ENCODE measurements at regions not wholly inside any gene's neighbourhood (a gene's known extent, or its start where the extent isn't known, plus 50 kb on each side); places are given as distances from the start of the nearest gene placed in this dataset.

GRCh38 chr20:12354725-12355124 is 437.0 kb downstream of the BTBD3 start:
- TF ChIP-seq CTCF (IDR thresholded peaks at IDR 0.05; ENCODE audit: borderline replicate concordance, insufficient read depth, low read depth, low read length) = no peak
- H3K4me3 ChIP-seq (ENCODE audit: low read depth, low read length) = no peak overlapping the region

- TF ChIP-seq CTCF (IDR thresholded peaks at IDR 0.05; ENCODE audit: borderline replicate concordance, insufficient read depth, low read depth, low read length) = no peak
These were observed 437.5 kb downstream of the BTBD3 start for GRCh38 chr20:12355185-12355584.

GRCh38 chr20:12358006-12358654 is 440.4 kb downstream of the BTBD3 start:
- TF ChIP-seq CTCF (IDR thresholded peaks at IDR 0.05; ENCODE audit: borderline replicate concordance, insufficient read depth, low read depth, low read length) = no peak
- no peak overlapping the region for H3K4me3 ChIP-seq (ENCODE audit: low read depth, low read length)

More at GRCh38 chr20:12355185-12355584, 437.5 kb downstream of the BTBD3 start:
- no peak overlapping the region for H3K4me3 ChIP-seq (ENCODE audit: low read depth, low read length)

DNA sequence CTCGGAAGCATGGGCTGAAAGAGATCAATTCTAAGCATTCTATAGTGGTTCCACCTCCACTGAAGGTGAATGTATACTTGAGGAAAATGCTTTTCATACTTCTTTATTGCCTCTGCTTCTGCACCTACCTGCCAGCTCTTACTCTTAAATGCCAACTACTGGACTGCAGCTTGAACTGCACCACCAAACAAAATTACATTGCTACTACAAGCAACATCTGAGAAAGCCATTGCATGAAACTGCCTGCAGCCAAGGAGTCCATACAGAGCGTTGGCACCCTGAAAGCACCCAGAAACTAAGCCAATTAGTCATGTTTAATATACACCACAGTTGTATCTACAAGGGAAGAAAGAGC is 440.9 kb downstream of the BTBD3 start:
- H3K4me3 ChIP-seq (ENCODE audit: low read depth, low read length) = no peak overlapping the region
- TF ChIP-seq CTCF (IDR thresholded peaks at IDR 0.05; ENCODE audit: borderline replicate concordance, insufficient read depth, low read depth, low read length) = no peak

DNA sequence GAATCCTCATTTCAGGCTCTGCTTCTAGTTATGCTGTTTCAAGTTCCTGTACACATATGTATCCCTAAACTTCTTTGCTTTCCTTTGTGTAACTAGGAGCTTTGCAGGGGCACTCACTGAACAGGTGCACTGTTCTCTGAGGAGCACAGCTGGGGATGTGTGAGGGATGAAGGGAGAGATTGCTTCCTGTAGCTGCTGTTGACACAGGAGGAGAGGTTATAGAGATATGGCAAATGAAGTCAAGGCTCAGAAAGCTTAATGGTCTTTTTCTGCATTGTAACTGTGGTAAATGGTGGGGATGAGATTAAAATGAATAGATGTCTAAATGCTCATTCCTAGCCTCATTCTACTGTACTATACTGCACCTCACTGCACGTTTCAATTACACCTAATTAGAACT is 454.3 kb downstream of the BTBD3 start:
- no peak overlapping the region for H3K4me3 ChIP-seq (ENCODE audit: low read depth, low read length)
- no peak for TF ChIP-seq CTCF (IDR thresholded peaks at IDR 0.05; ENCODE audit: borderline replicate concordance, insufficient read depth, low read depth, low read length)

DNA sequence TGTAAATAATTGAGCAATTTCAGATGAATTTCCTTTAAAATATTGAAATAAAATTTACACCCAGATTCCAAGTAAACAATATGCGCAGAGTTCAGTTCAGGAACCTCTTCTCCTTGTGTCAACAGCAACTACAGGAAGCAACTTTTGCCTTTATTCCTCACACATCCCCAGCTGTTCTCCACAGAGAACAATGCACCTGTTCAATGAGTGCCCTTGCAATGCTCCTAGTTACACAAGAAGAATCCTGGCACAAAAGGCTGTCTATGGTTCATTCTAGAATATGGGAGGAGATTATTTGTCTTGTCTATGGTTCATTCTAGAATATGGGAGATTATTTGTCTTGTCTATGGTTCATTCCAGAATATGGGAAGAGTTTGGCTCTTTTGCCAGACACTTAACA is 454.9 kb downstream of the BTBD3 start:
- H3K4me3 ChIP-seq (ENCODE audit: low read depth, low read length) = no peak overlapping the region
- no peak for TF ChIP-seq CTCF (IDR thresholded peaks at IDR 0.05; ENCODE audit: borderline replicate concordance, insufficient read depth, low read depth, low read length)

- no peak for TF ChIP-seq CTCF (IDR thresholded peaks at IDR 0.05; ENCODE audit: borderline replicate concordance, insufficient read depth, low read depth, low read length)
- no peak overlapping the region for H3K4me3 ChIP-seq (ENCODE audit: low read depth, low read length)
These were observed 458.3 kb downstream of the BTBD3 start for GRCh38 chr20:12375967-12376366.

Data from GM12875 (cell line).